GM21423 (cell line): ENCODE measurements at regions not wholly inside any gene's neighbourhood (a gene's known extent, or its start where the extent isn't known, plus 50 kb on each side); places are given as distances from the start of the nearest gene placed in this dataset.

Source experiments
- ATAC-seq: cut with Tn5 transposase; IDR thresholded peaks from one replicate; pipeline ENCODE4 v1.9.1; 2021; ENCODE audit warnings: mild to moderate bottlenecking, moderate library complexity; ENCODE audit not compliant: unreplicated experiment

GRCh38 chr14:61847861-61848260 is 85.6 kb downstream of the SNAPC1 start:
- ATAC-seq = no peak

DNA sequence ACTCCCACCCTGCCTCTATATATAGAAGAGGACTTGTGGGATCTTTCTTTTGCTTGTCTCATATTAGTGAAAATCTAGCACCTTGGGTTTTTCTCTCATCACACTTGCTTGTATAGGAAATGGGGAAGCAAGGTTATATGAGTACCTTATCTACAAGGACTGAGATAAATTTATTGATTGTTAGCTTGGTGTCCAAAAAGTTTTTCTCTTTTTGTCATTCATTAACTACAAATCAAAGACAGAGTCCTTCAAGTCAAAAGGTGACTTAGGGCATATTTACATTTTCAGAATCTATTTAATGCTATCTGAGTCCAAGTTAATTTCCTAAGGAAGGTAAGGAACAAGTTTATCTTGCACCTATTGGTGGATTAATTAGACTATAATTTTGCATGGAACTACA is 92.7 kb downstream of the SNAPC1 start:
- ATAC-seq = no peak

DNA sequence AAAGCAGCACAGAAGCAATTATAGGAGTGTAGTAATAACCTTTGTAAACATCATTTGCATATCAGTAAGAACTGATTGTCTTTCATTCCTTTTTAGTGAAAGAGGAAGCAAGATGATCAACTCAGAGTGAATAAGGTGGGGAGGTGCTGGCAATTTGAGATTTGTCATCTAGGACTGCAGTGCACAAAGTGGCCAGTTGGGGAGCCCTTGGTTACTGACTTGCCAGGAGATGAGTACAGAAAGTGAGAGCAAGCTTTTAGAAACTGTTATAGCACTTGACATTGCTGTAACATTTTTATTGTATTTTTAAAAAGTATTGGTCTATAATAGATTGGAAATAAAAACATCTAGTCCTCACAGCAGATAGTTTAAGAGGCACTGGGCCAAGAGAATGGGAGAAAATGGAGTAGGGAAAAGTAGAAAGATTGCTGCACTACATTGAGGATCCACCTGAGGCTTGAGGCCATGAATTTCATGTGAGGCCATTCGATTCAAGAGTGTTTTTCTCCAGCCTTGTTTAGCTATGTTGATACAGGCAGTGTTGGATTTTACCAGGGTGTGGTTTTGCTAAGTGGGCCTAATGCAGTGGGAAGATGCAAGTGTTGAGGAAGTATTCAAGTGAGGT is 98.2 kb downstream of the SNAPC1 start:
- ATAC-seq = peak; percentile 97

GRCh38 chr14:61861320-61861865 is 99.2 kb downstream of the SNAPC1 start:
- no peak for ATAC-seq

- ATAC-seq = no peak
These were observed 102.2 kb downstream of the SNAPC1 start for GRCh38 chr14:61864329-61864898.

DNA sequence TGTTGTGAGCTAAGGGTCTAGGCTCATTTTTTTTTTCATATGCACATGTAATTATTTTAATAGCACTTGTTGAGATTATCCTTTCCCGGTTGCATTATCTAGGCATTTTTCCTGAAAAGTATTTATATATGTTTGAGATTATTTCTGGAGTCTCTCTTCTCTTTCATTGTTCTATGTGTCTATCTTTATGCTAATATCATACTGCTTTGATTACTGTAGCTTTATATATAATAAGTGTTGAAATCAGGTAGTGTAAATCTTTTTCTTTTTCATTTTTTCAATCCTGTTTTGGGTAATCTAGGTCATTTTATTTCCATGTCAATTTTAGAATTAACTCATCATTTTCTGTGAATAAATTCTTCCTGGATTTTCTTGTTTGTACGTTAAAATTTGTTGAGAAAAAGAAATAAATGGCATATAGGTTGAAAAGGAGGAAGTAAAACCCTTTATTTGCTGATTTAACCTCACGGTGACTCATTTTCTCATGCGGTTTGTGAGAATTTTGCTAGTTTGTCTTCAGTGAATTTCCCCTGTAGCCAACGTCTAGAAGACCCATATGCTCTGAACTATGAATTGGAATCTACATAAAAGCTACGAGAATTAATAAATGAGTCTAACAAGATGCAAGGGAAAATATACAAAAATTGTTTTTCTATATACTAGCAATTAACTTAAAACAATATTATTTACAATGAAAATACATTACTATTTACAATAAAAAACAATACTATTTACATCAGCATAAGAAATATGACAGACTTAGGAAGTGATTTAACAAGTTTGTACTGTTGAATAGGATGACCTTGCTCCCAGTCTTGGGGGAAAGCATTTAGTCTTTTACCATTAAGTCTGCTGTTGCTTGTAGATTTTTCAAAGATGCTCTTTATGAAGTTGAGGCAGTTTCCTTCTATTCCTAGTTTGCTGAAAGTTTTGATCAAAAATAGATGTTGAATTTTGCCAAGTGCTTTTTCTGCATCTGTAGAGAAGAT is 105.0 kb downstream of the SNAPC1 start:
- peak; percentile 96 for ATAC-seq

GRCh38 chr14:61868846-61869245 is 106.6 kb downstream of the SNAPC1 start:
- no peak for ATAC-seq

GRCh38 chr14:61870163-61870562 is 107.9 kb downstream of the SNAPC1 start:
- no peak for ATAC-seq

DNA sequence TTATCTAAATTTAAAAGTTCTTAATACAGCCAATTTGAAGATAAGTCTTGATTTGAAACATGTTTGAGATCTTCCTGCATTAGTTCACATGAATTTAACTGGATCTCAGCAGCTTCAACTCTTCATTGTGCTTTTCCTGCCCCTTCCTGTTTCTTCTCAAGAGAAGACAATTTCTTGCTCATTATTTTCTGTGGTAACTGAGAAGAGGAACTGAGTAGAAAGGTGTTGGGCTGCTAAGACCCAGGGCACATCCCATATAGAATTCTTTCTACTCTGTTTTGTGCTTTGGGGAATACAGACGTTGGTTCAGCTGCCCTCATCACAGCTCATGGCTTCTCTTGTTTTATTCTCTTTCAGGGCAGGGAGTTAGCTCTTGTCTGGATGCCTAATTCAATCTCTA is 110.2 kb downstream of the SNAPC1 start:
- ATAC-seq = peak; percentile 98

DNA sequence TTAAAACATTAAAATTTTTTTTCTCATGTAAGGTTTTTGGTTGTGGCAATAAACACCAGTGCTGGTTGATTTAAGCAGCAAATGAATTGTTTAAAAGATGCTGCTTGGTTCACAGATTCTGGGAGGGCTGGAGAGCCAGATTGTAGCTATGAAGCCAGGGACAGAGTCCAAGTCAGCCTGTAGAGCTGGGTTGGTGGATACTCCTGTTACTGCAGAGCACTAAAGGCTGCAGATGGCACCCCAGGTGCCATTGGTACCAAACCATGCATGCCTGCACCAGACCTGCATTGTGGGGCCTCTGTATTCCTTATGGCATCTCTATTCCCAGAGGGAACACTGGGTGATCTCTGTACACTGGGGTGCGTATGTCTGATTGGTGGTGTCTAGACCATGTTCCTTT is 113.3 kb downstream of the SNAPC1 start:
- no peak for ATAC-seq

DNA sequence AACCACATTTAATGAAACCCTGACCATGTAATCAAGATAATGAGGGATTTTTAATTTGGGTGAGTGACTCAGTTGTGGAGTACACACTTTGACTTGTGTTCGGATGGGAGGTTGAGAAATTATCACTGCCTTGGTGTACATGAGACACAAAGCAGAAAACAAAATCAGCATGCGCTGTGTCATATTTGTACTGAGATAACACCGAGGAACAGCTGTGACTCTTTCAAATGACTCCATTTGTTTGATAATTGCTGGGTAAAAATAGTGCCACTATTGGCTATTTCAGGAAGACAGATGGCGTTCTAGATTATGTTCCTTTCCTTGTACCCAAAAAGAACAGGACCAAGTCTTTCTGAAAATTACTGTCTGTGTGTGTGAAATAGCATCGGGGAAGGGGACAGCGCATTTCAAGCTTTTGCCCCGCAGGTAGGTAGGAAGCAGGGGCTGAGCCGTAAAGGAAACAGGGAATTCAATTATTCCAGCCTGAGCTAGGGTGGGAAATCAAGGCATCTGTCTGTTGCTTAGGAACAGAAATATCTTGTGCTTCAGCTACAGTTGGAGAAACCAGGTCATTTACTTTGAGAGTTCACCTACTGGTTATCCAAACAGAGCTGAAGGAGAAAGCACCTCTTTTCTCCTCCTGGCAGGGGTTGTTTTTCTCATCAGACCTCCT is 114.3 kb downstream of the SNAPC1 start:
- no peak for ATAC-seq

DNA sequence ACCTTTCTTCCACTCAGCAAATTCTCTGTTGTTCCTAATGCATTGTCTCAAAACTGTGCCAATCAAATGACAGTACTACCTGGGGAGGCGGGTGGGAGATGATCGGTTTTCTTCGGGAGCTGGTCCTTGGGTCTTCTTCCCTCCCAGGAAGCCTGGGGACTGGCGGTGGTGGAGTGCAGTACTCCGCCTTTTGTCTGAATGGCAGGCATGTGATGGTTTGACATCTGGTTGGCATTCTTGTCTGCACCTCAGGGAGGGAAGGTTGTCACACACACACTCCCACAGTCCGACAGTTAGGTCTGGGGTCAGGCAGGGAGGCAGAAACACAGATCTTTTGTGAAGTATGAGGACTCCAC is 114.8 kb downstream of the SNAPC1 start:
- no peak for ATAC-seq

DNA sequence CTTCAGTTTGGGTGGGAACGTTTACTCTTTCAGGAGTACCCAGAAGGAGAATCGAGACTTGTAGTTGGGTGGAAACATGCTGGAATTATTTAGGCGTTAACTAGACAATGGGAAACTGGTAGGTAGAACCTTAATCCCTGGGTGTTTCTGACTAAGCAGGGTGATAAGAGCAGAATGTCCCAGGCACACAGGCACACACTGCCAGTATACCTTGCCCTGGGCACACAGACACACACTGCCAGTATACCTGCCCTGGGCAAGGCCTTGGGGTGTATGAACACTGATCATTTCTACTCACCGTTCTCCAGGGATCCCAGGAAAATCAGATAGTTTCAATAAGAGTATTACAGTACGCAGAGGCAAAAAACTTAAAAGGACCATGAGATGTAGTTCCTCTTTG is 115.5 kb downstream of the SNAPC1 start:
- ATAC-seq = no peak

GRCh38 chr14:61878931-61879330 is 116.7 kb downstream of the SNAPC1 start:
- ATAC-seq = no peak

- ATAC-seq = no peak
These were observed 118.8 kb downstream of the SNAPC1 start for GRCh38 chr14:61881046-61881445.

DNA sequence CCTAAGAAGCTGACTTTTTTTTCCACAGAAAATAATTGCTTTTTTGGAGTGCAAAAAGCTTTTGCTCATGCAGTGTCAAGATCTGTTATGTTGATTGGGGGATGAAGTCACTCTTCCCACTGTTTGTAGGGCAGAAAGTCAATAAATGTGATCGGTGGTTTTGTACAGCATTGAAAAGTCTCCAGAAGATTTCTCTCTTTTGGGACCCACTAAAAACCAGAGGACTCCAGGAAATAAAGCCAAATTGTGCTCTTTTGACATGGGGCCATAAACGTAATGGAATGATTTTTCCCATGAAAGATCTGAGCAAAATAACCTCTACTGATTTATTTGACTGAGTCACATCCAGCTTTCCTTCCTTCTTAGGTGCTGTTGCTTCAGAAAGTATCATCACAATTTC is 122.5 kb downstream of the SNAPC1 start:
- no peak for ATAC-seq

DNA sequence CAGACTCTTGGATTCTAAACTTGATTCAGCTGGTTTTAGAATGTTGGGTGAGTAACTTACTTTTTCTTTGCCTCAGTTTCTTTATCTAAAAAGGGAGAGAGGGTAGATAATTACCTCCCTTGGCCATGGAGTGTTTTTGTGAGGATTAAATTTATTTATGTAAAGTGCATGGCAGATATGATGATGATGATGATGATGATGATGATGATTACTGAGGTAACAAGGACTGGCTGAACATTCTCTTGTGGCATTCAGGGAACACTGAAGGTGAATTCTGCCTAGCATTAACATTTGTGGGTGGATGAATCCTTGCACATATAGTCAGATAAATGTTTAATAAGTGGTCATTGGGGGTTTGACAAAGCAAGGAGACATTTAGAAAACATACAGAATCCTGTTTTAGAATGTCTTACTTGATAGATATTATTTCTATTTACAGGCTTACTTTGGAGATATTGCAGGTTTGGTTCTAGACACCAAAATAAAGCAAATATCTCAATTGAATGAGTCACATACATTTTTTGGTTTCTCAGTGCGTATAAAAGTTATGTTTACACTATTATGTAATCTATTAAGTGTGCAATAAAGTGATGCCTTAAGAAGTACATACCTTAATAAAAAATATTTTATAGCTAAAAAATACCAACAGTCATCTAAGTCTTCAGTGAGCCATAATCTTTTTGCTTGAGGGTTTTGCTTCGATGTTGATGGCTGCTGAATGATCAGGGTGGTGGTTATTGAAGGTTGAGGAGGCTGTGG is 123.2 kb downstream of the SNAPC1 start:
- no peak for ATAC-seq

DNA sequence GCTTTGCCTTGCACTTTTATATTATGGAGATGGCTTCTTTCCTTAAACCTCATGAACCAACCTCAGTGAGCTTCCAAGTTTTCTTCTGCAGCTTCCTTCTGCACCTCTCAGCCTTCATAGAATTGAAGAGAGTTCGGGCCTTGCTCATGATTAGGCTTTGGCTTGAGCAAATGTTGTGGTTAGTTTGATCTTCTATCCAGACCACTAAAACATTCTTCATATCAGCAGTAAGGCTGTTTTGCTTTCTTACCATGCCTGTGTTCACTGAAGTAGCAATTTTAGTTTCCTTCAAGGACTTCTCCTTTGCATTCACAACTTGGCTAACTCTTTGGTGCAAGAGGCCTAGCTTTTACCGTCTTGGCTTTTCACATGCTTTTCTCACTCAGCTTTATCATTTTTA is 125.4 kb downstream of the SNAPC1 start:
- ATAC-seq = no peak

DNA sequence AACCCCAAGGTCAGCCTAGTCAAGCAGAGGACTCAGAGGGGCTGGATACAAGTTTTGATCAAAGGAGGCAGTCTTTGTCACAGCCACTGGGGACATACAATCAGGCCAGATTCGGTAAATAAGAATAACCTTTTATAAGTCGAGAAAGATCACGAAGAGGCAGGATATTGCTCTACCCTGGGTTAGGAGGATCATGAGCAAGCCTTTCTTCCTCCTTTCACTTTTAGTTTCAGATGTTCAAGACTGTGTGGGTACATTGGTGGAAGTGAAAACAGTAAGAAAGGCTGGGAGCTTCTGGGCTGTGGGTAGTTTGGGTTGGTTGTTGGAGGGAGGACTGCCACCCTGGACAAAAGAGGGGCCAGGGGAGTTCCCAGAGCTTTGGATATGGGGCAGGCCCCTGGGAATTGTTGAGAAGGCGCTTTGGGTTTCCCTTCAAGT is 127.7 kb downstream of the SNAPC1 start:
- peak; percentile 100 for ATAC-seq

DNA sequence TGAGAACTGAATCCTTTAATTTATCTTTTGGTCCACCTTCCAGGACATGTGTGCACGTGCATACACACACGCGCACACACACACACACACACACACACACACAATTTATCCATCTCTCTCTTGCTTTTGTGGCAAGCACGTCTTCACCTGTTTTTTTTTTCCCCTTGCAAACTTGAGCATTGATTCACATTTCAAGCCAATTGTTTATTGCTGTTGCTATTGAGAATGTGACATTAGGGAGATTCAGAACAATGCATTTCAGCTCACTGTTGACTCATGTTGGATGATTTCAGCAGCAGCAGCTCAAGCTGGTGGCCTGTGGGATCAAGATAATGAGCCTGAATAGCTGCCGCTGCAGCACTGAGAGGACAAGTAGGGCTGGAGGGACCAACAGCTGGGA is 128.9 kb downstream of the SNAPC1 start:
- ATAC-seq = no peak
